ENCODE measurements at regions not wholly inside any gene's neighbourhood (a gene's known extent, or its start where the extent isn't known, plus 50 kb on each side); places are given as distances from the start of the nearest gene placed in this dataset.

- H2BK15ac ChIP-seq (ENCODE audit: low read depth, poor library complexity, severe bottlenecking): no peak overlapping the region
- no peak overlapping the region for H3K4me2 ChIP-seq (ENCODE audit: low read length, poor library complexity, severe bottlenecking)
- H2AK5ac ChIP-seq (ENCODE audit: low read length, severe bottlenecking): no peak overlapping the region
- H2BK12ac ChIP-seq (ENCODE audit: low read length in 2 of 2): no peak overlapping the region
- WGBS: no CpG with 5 or more reads among the region's 1 CpG
- H3K9ac ChIP-seq (ENCODE audit: low read length): no peak overlapping the region
- no peaks in the 10 kb centered on the region for H3K4me1 ChIP-seq (ENCODE audit: control insufficient read depth, insufficient read depth, low read depth, low read length)
- DNase-seq: no peak
- H3K4me3 ChIP-seq (ENCODE audit: insufficient read depth in 1 of 2, low read depth in 1 of 2, low read length in 2 of 2): no peak overlapping the region
- H3K36me3 ChIP-seq (ENCODE audit: control insufficient read depth in 1 of 2, insufficient read depth in 2 of 2, low read depth in 1 of 2, low read length in 2 of 2): no peaks in the 10 kb centered on the region
- H3K9me3 ChIP-seq (ENCODE audit: control insufficient read depth, low read length): peaks cover 8% of the 10 kb centered on the region
- no peak overlapping the region for H2BK5ac ChIP-seq (ENCODE audit: low read depth, low read length, poor library complexity, severe bottlenecking)
- no peak overlapping the region for H4K91ac ChIP-seq (ENCODE audit: low read length)
- H4K8ac ChIP-seq (ENCODE audit: low read length): no peak overlapping the region
- no peaks in the 10 kb centered on the region for H3K79me1 ChIP-seq (replicated peaks; ENCODE audit: low read length, poor library complexity, severe bottlenecking)
- no peak overlapping the region for H2BK120ac ChIP-seq (ENCODE audit: low read depth, low read length)
- no peak overlapping the region for H2AFZ ChIP-seq (ENCODE audit: low read depth, low read length)
- H3K4ac ChIP-seq (ENCODE audit: low read depth in 1 of 2, low read length in 2 of 2): no peak overlapping the region
- H3K14ac ChIP-seq (ENCODE audit: low read length in 2 of 2): no peak overlapping the region
- H3K27ac ChIP-seq (ENCODE audit: low read length, poor library complexity, severe bottlenecking): no peak overlapping the region
- H3K27me3 ChIP-seq (ENCODE audit: control insufficient read depth in 1 of 2, insufficient read depth in 1 of 2, low read length in 2 of 2): no peaks in the 10 kb centered on the region
- H3K18ac ChIP-seq (ENCODE audit: low read depth in 1 of 2, low read length in 2 of 2): no peak overlapping the region
- no peak overlapping the region for H3K23ac ChIP-seq (ENCODE audit: low read length in 2 of 2)
These were observed 683.2 kb upstream of the NCAM2 start for GRCh38 chr21:20315042-20315441.

DNA sequence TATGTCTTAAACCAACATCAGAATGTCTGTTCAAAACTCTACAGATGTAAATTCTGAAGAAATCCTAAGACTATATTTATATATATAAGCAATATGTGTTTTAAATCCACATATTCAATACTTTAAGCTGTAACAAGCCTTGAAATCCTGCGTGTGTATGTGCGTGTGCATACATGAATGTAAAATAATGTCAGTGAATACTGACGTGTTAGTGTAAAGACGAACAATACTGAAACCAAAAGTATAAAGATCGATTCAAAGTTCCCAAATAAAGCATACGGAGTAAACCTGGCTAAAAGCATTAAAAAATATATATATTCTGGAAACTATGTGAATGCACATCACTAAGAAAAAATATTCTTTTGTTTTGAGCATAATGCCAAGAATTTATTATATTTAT is 668.6 kb upstream of the NCAM2 start:
- H2BK15ac ChIP-seq (ENCODE audit: low read depth, poor library complexity, severe bottlenecking): no peak overlapping the region
- peaks cover 13% of the 10 kb centered on the region for H3K9me3 ChIP-seq (ENCODE audit: control insufficient read depth, low read length)
- no peak overlapping the region for H2BK12ac ChIP-seq (ENCODE audit: low read length in 2 of 2)
- no peaks in the 10 kb centered on the region for H3K79me1 ChIP-seq (replicated peaks; ENCODE audit: low read length, poor library complexity, severe bottlenecking)
- H4K91ac ChIP-seq (ENCODE audit: low read length): no peak overlapping the region
- no peak overlapping the region for H2BK5ac ChIP-seq (ENCODE audit: low read depth, low read length, poor library complexity, severe bottlenecking)
- H3K27me3 ChIP-seq (ENCODE audit: control insufficient read depth in 1 of 2, insufficient read depth in 1 of 2, low read length in 2 of 2): no peaks in the 10 kb centered on the region
- H3K36me3 ChIP-seq (ENCODE audit: control insufficient read depth in 1 of 2, insufficient read depth in 2 of 2, low read depth in 1 of 2, low read length in 2 of 2): no peaks in the 10 kb centered on the region
- no peak overlapping the region for H2BK120ac ChIP-seq (ENCODE audit: low read depth, low read length)
- no peak overlapping the region for H3K4me3 ChIP-seq (ENCODE audit: insufficient read depth in 1 of 2, low read depth in 1 of 2, low read length in 2 of 2)
- H3K14ac ChIP-seq (ENCODE audit: low read length in 2 of 2): no peak overlapping the region
- no peak overlapping the region for H3K4me2 ChIP-seq (ENCODE audit: low read length, poor library complexity, severe bottlenecking)
- no peak overlapping the region for H3K23ac ChIP-seq (ENCODE audit: low read length in 2 of 2)
- no peak overlapping the region for H3K18ac ChIP-seq (ENCODE audit: low read depth in 1 of 2, low read length in 2 of 2)
- no peak overlapping the region for H2AK5ac ChIP-seq (ENCODE audit: low read length, severe bottlenecking)
- no peak overlapping the region for H2AFZ ChIP-seq (ENCODE audit: low read depth, low read length)
- no peaks in the 10 kb centered on the region for H3K4me1 ChIP-seq (ENCODE audit: control insufficient read depth, insufficient read depth, low read depth, low read length)
- DNase-seq: no peak
- H3K27ac ChIP-seq (ENCODE audit: low read length, poor library complexity, severe bottlenecking): no peak overlapping the region
- H4K8ac ChIP-seq (ENCODE audit: low read length): no peak overlapping the region
- no CpG with 5 or more reads among the region's 6 CpGs for WGBS
- H3K9ac ChIP-seq (ENCODE audit: low read length): no peak overlapping the region
- H3K4ac ChIP-seq (ENCODE audit: low read depth in 1 of 2, low read length in 2 of 2): no peak overlapping the region

- Histone ChIP-seq H3K79me1 (replicated peaks; ENCODE audit: low read length, poor library complexity, severe bottlenecking) (no peaks in the 10 kb centered on the region), H3K27ac (ENCODE audit: low read length, poor library complexity, severe bottlenecking) (no peak overlapping the region)
These were observed 667.6 kb upstream of the NCAM2 start for GRCh38 chr21:20330652-20331051.

GRCh38 chr21:20334585-20334984 is 663.6 kb upstream of the NCAM2 start:
- Histone ChIP-seq H3K27ac (ENCODE audit: low read length, poor library complexity, severe bottlenecking) (no peak overlapping the region), H4K8ac (ENCODE audit: low read length) (no peak overlapping the region), H2BK5ac (ENCODE audit: low read depth, low read length, poor library complexity, severe bottlenecking) (no peak overlapping the region), H3K4me1 (ENCODE audit: control insufficient read depth, insufficient read depth, low read depth, low read length) (no peaks in the 10 kb centered on the region), H3K23ac (ENCODE audit: low read length in 2 of 2) (no peak overlapping the region), H3K79me1 (replicated peaks; ENCODE audit: low read length, poor library complexity, severe bottlenecking) (no peaks in the 10 kb centered on the region), H3K4me3 (ENCODE audit: insufficient read depth in 1 of 2, low read depth in 1 of 2, low read length in 2 of 2) (no peak overlapping the region), H2AK5ac (ENCODE audit: low read length, severe bottlenecking) (no peak overlapping the region), H2BK120ac (ENCODE audit: low read depth, low read length) (no peak overlapping the region), H3K14ac (ENCODE audit: low read length in 2 of 2) (no peak overlapping the region), H4K91ac (ENCODE audit: low read length) (no peak overlapping the region), H2BK12ac (ENCODE audit: low read length in 2 of 2) (no peak overlapping the region), H3K4ac (ENCODE audit: low read depth in 1 of 2, low read length in 2 of 2) (no peak overlapping the region), H3K9ac (ENCODE audit: low read length) (no peak overlapping the region), H2AFZ (ENCODE audit: low read depth, low read length) (no peak overlapping the region), H3K9me3 (ENCODE audit: control insufficient read depth, low read length) (peaks cover 8% of the 10 kb centered on the region), H3K27me3 (ENCODE audit: control insufficient read depth in 1 of 2, insufficient read depth in 1 of 2, low read length in 2 of 2) (no peaks in the 10 kb centered on the region), H3K36me3 (ENCODE audit: control insufficient read depth in 1 of 2, insufficient read depth in 2 of 2, low read depth in 1 of 2, low read length in 2 of 2) (no peaks in the 10 kb centered on the region), H3K18ac (ENCODE audit: low read depth in 1 of 2, low read length in 2 of 2) (no peak overlapping the region), H2BK15ac (ENCODE audit: low read depth, poor library complexity, severe bottlenecking) (no peak overlapping the region), H3K4me2 (ENCODE audit: low read length, poor library complexity, severe bottlenecking) (no peak overlapping the region)
- WGBS: no CpG with 5 or more reads among the region's 2 CpGs
- no peak for DNase-seq

More at GRCh38 chr21:20330652-20331051, 667.6 kb upstream of the NCAM2 start:
- Histone ChIP-seq H2BK5ac (ENCODE audit: low read depth, low read length, poor library complexity, severe bottlenecking) (no peak overlapping the region), H3K23ac (ENCODE audit: low read length in 2 of 2) (no peak overlapping the region), H3K4ac (ENCODE audit: low read depth in 1 of 2, low read length in 2 of 2) (no peak overlapping the region), H2BK12ac (ENCODE audit: low read length in 2 of 2) (no peak overlapping the region), H2BK15ac (ENCODE audit: low read depth, poor library complexity, severe bottlenecking) (no peak overlapping the region), H2BK120ac (ENCODE audit: low read depth, low read length) (no peak overlapping the region), H3K4me1 (ENCODE audit: control insufficient read depth, insufficient read depth, low read depth, low read length) (no peaks in the 10 kb centered on the region), H3K4me2 (ENCODE audit: low read length, poor library complexity, severe bottlenecking) (no peak overlapping the region), H3K14ac (ENCODE audit: low read length in 2 of 2) (no peak overlapping the region), H3K27me3 (ENCODE audit: control insufficient read depth in 1 of 2, insufficient read depth in 1 of 2, low read length in 2 of 2) (no peaks in the 10 kb centered on the region), H3K9ac (ENCODE audit: low read length) (no peak overlapping the region), H4K8ac (ENCODE audit: low read length) (no peak overlapping the region), H3K4me3 (ENCODE audit: insufficient read depth in 1 of 2, low read depth in 1 of 2, low read length in 2 of 2) (no peak overlapping the region), H2AFZ (ENCODE audit: low read depth, low read length) (no peak overlapping the region), H4K91ac (ENCODE audit: low read length) (no peak overlapping the region), H3K36me3 (ENCODE audit: control insufficient read depth in 1 of 2, insufficient read depth in 2 of 2, low read depth in 1 of 2, low read length in 2 of 2) (no peaks in the 10 kb centered on the region), H2AK5ac (ENCODE audit: low read length, severe bottlenecking) (no peak overlapping the region), H3K18ac (ENCODE audit: low read depth in 1 of 2, low read length in 2 of 2) (no peak overlapping the region), H3K9me3 (ENCODE audit: control insufficient read depth, low read length) (peaks cover 12% of the 10 kb centered on the region)
- no CpG with 5 or more reads among the region's 3 CpGs for WGBS
- no peak for DNase-seq

Data from mesenchymal stem cell (in vitro differentiated cells and primary cell).